ENCODE measurements at regions not wholly inside any gene's neighbourhood (a gene's known extent, or its start where the extent isn't known, plus 50 kb on each side); places are given as distances from the start of the nearest gene placed in this dataset.
A peak's percentile ranks its signal among the peaks of the same experiment; 100 is the strongest.

DNA sequence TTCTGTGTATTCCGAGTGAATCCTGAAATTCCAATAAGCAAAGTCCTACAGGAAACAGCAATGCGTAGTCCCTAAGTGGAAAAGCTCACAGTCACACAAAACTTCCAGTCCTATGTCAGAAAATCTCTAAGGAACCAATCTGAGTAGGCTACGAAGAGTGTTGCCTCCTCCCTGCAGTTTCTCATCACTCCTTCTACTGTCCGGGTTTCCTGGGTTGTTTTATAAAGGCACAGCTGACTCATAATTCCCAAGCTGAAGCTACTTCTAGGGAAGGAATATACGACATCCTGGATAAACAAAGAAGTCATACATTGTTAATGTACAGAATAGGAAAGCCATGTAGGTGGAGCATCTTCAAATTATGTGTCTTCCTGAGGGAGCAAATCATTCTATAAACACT is 65.7 kb upstream of the RGMA start:
- Histone ChIP-seq H3K27ac (no peak overlapping the region), H3K27me3 (no peaks in the 10 kb centered on the region), H3K36me3 (no peaks in the 10 kb centered on the region), H3K4me3 (no peak overlapping the region), H3K4me1 (no peaks in the 10 kb centered on the region), H3K9me3 (no peaks in the 10 kb centered on the region)
- no peak for TF ChIP-seq POLR2A (IDR thresholded peaks at IDR 0.05)
- TF ChIP-seq, protein P1, sequence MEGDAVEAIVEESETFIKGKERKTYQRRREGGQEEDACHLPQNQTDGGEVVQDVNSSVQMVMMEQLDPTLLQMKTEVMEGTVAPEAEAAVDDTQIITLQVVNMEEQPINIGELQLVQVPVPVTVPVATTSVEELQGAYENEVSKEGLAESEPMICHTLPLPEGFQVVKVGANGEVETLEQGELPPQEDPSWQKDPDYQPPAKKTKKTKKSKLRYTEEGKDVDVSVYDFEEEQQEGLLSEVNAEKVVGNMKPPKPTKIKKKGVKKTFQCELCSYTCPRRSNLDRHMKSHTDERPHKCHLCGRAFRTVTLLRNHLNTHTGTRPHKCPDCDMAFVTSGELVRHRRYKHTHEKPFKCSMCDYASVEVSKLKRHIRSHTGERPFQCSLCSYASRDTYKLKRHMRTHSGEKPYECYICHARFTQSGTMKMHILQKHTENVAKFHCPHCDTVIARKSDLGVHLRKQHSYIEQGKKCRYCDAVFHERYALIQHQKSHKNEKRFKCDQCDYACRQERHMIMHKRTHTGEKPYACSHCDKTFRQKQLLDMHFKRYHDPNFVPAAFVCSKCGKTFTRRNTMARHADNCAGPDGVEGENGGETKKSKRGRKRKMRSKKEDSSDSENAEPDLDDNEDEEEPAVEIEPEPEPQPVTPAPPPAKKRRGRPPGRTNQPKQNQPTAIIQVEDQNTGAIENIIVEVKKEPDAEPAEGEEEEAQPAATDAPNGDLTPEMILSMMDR (IDR thresholded peaks at IDR 0.05) = no peak
- DNase-seq = no peak
- intact Hi-C loops (cut with DNase I; ENCODE audit: low total_unique reads) = no loop called here

DNA sequence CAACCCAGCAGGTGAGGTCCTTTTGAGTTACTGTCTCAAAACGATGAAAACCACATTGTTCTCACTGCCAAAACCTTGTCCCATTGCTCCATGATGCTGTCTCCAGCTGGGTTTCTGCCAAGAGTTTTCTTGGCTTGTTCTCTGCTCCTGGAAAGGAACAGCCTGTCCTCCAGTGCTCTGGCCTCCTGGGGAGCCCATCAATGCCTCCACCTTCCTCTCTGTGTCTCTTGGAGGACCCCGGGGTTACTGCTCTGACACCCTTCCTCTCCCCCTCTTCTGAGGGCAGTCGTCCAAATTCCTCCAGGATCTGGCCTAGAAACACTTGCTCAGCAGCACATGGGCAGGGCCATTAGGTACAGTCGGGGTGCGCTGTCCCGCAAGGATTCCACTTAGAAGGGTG is 63.9 kb upstream of the RGMA start:
- H3K36me3 ChIP-seq = no peaks in the 10 kb centered on the region
- intact Hi-C loops (cut with DNase I; ENCODE audit: low total_unique reads) = no loop called here
- no peak overlapping the region for H3K4me3 ChIP-seq
- H3K9me3 ChIP-seq = no peaks in the 10 kb centered on the region
- peak; percentile 78 to 84 for DNase-seq
- H3K27ac ChIP-seq = no peak overlapping the region
- H3K4me1 ChIP-seq = no peaks in the 10 kb centered on the region
- H3K27me3 ChIP-seq = no peaks in the 10 kb centered on the region
- no peak for TF ChIP-seq POLR2A (IDR thresholded peaks at IDR 0.05)
- TF ChIP-seq, protein P1 (IDR thresholded peaks at IDR 0.05) = no peak

DNA sequence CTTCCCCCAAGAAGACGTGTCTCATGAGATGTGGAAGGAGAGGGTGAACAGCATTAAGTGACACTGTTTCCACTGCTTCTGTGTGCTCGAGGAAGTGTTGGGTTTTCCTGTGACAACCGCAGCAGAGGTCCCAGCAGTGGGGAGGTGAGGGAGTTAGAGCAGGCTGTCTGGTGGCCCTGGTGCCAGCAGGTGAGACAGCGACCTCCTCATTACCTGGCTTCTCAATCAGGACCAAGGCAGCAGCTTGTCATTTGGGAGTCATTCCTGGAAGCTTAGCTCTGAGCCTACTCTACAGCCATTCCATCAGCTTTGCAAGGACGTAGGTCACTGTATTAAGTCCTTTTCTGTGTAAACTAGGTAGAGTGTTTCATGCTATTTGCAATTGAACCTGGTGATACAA is 63.3 kb upstream of the RGMA start:
- no peaks in the 10 kb centered on the region for H3K36me3 ChIP-seq
- TF ChIP-seq, protein P1 (IDR thresholded peaks at IDR 0.05) = no peak
- TF ChIP-seq POLR2A (IDR thresholded peaks at IDR 0.05) = no peak

DNA sequence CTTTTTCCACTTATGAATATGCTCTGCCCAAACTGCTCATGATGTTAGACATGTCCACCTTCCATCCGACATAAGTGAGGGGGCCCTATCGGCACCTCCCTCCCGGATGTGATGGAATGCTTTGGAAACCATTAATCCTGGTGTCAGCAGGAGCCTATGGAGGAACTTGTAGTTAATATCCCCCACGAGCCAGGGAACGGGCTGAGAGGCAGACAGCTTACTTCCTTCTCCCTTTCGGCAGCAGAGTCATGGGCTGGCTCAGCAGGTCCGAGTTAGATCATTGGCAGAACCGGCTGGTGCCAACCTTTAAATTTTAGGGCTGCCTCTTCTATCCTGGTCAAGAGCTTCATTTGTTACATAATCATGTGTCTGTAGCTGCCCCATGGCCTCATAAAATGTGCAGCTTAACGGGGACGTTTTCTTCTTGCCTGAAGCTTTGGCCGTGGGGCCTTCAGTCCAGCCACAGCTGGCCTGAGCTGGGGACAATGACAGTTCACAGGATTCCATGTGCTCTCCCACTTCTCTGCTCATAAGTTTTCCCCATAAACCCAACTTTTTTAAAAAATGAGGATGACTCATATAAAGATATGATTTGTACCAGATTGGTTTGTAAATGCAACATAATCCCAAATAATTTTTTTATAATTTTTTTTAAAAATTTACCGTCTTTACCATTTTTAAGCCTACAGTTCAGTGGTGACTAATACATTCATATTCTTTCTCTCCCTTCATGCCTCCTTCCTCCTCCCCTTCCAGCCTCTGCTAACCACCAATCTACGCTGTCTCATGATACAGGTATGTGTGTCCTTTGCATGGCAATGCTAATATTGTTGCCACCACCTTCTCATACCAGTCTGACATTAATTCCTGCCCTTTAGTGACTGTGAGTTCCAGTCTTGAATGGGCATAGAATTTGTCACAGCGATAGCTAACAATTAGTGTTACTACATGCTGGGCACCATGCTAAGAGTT is 62.2 kb upstream of the RGMA start:
- intact Hi-C loops (cut with DNase I; ENCODE audit: low total_unique reads) = no loop called here
- no peaks in the 10 kb centered on the region for H3K27me3 ChIP-seq
- DNase-seq = no peak
- H3K36me3 ChIP-seq = no peaks in the 10 kb centered on the region
- H3K4me1 ChIP-seq = no peaks in the 10 kb centered on the region
- TF ChIP-seq, protein P1 (IDR thresholded peaks at IDR 0.05) = no peak
- TF ChIP-seq POLR2A (IDR thresholded peaks at IDR 0.05) = no peak
- H3K9me3 ChIP-seq = no peaks in the 10 kb centered on the region
- no peak overlapping the region for H3K27ac ChIP-seq
- no peak overlapping the region for H3K4me3 ChIP-seq

More for the DNA sequence above, 63.3 kb upstream of the RGMA start:
- no peaks in the 10 kb centered on the region for H3K9me3 ChIP-seq
- no peak overlapping the region for H3K4me3 ChIP-seq
- no peaks in the 10 kb centered on the region for H3K4me1 ChIP-seq
- intact Hi-C loops (cut with DNase I; ENCODE audit: low total_unique reads) = no loop called here
- H3K27ac ChIP-seq = no peak overlapping the region
- no peaks in the 10 kb centered on the region for H3K27me3 ChIP-seq
- DNase-seq = no peak

DNA sequence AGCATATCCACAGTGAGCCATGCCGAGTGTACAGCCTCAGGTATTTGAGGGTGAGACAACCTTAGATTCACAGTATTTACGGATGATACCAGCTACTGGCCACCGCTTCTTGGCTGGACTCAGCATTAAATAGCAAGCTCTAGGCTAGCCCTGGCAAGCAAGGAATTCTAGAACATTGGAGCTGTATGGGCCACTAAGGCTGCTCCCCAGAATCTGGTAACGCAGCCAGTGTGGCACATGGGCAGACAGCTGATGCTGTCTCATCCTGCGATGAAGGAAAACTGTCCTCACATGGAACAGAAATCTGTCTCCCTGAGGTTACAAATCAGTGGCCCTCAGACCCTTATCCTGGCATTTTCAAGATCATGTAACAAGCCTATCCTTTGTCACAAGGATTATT is 57.6 kb upstream of the RGMA start:
- no peak overlapping the region for H3K27ac ChIP-seq
- H3K27me3 ChIP-seq = no peaks in the 10 kb centered on the region
- intact Hi-C loops (cut with DNase I; ENCODE audit: low total_unique reads) = no loop called here
- TF ChIP-seq, protein P1 (IDR thresholded peaks at IDR 0.05) = no peak
- TF ChIP-seq POLR2A (IDR thresholded peaks at IDR 0.05) = no peak
- H3K4me1 ChIP-seq = no peaks in the 10 kb centered on the region
- no peak for DNase-seq
- H3K4me3 ChIP-seq = no peak overlapping the region
- no peaks in the 10 kb centered on the region for H3K36me3 ChIP-seq
- H3K9me3 ChIP-seq = no peaks in the 10 kb centered on the region

Measured in uterus (tissue), 3 donors.